ENCODE measurements at regions not wholly inside any gene's neighbourhood (a gene's known extent, or its start where the extent isn't known, plus 50 kb on each side); places are given as distances from the start of the nearest gene placed in this dataset.

DNA sequence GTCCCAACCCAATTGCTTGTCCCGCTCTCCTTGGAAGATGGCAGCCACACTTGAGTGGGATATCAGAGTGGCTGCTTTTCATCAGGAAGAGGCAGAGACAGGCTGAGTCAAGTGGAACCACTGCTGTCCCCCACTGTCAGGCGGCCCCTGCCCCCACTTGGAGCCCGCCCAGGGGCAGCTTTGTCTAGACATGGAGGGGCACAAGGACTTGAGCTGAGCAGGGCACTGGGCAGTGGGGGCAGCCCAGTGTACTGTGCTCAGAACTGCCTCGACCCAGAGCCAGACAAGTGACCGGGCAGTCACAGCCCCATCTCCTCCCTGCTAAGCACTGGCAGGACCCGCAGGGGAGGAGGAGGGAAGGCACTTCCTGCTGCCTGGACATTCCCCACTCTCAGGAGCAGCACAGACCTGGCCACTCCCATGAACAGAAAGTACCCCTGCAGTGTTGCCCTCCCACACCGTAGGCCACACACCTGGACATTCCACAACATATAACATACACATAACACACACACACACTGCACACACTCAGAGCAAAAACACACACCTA lies 91.0 kb downstream of the MRPL36 start:
- no peak for TF ChIP-seq POLR2A (IDR thresholded peaks at IDR 0.05)
- TF ChIP-seq, protein P1, sequence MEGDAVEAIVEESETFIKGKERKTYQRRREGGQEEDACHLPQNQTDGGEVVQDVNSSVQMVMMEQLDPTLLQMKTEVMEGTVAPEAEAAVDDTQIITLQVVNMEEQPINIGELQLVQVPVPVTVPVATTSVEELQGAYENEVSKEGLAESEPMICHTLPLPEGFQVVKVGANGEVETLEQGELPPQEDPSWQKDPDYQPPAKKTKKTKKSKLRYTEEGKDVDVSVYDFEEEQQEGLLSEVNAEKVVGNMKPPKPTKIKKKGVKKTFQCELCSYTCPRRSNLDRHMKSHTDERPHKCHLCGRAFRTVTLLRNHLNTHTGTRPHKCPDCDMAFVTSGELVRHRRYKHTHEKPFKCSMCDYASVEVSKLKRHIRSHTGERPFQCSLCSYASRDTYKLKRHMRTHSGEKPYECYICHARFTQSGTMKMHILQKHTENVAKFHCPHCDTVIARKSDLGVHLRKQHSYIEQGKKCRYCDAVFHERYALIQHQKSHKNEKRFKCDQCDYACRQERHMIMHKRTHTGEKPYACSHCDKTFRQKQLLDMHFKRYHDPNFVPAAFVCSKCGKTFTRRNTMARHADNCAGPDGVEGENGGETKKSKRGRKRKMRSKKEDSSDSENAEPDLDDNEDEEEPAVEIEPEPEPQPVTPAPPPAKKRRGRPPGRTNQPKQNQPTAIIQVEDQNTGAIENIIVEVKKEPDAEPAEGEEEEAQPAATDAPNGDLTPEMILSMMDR (IDR thresholded peaks at IDR 0.05) = no peak
- no peak for TF ChIP-seq EP300 (IDR thresholded peaks at IDR 0.05)
- Histone ChIP-seq H3K27ac (no peak overlapping the region), H3K4me3 (no peak overlapping the region), H3K4me1 (ENCODE audit: insufficient read depth) (no peaks in the 10 kb centered on the region), H3K36me3 (no peaks in the 10 kb centered on the region), H3K27me3 (no peaks in the 10 kb centered on the region), H3K9me3 (no peaks in the 10 kb centered on the region)
- DNase-seq = no peak
- WGBS, 3 donors = 55 to 71% (median 60%) methylated on average over 6 to 7 of the region's 7 CpGs
- intact Hi-C loops (cut with DNase I) = no loop called here

DNA sequence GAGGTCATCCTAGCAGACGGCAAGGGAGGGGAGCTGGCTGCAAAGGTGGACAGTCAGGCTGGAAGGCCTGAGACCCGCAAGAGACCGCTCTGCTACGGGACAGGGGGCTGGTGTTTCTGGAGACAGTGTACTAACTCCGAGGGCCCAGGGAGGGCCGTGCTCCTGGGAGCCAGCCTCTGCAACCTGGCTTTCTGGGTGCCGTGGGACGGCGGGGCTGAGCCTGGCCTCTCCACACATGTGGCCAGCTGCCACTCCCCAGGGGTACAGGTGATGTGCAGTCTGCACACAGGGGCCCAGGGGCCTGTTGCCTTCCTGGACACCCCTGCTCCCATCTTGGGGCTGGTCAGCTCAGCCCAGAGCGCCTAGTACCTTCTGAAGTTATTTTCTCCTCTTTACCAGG lies 92.2 kb downstream of the MRPL36 start:
- Histone ChIP-seq H3K27me3 (no peaks in the 10 kb centered on the region), H3K9me3 (no peaks in the 10 kb centered on the region), H3K27ac (no peak overlapping the region), H3K4me3 (no peak overlapping the region), H3K36me3 (no peaks in the 10 kb centered on the region), H3K4me1 (ENCODE audit: insufficient read depth) (no peaks in the 10 kb centered on the region)
- no peak for TF ChIP-seq POLR2A (IDR thresholded peaks at IDR 0.05)
- TF ChIP-seq, protein P1 (IDR thresholded peaks at IDR 0.05) = no peak
- TF ChIP-seq EP300 (IDR thresholded peaks at IDR 0.05) = no peak
- 81 to 86% (median 83%) methylated on average over 10 of the region's 10 CpGs for WGBS, 3 donors
- intact Hi-C loops (cut with DNase I) = no loop called here
- no peak for DNase-seq

DNA sequence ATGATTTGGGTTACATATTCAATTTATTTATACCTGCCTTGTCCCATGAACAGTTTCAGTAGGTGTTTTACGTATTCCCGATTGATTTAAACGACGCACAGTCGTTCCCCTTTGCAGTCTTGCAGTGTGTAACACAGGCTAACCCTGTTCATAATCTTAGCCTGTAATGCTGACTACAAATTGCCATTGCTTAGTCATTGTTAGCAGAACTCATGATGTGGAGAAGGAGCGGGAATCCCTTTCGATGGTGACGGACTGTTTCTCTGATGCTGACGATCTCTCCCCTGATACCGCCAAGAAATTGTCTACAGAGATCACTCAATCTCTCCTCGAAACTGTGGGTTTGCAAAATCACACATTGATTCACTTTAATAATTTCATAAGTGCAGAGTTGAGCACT lies 93.2 kb downstream of the MRPL36 start:
- TF ChIP-seq, protein P1 (IDR thresholded peaks at IDR 0.05) = no peak
- TF ChIP-seq POLR2A (IDR thresholded peaks at IDR 0.05) (no peak), EP300 (IDR thresholded peaks at IDR 0.05) (no peak)
- Histone ChIP-seq H3K9me3 (no peaks in the 10 kb centered on the region), H3K27ac (no peak overlapping the region), H3K4me1 (ENCODE audit: insufficient read depth) (no peaks in the 10 kb centered on the region), H3K36me3 (no peaks in the 10 kb centered on the region), H3K4me3 (no peak overlapping the region), H3K27me3 (no peaks in the 10 kb centered on the region)
- intact Hi-C loops (cut with DNase I) = no loop called here
- DNase-seq = no peak
- WGBS, 3 donors = 92 to 93% (median 92%) methylated on average over 11 of the region's 11 CpGs

DNA sequence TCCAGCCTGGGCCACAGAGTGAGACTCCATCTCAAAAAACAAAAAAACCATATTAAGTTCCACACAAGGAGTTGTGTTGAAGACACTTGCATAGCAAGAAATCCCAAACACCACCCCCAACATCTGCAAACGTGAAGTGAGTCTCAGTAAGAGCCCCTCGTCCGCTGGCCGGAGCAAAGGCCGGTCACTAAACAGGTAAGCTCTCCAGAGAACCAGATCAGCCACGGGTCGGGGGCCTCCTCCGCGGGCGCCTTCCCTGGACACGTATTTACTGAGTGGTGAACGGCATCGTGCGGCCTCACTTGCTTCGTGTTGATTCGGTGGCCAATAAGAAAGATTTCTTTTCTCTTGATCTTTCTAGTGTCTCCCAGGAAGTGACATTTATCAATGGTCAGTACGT lies 93.6 kb downstream of the MRPL36 start:
- Histone ChIP-seq H3K36me3 (no peaks in the 10 kb centered on the region), H3K4me3 (no peak overlapping the region), H3K4me1 (ENCODE audit: insufficient read depth) (no peaks in the 10 kb centered on the region), H3K27ac (no peak overlapping the region), H3K9me3 (no peaks in the 10 kb centered on the region), H3K27me3 (no peaks in the 10 kb centered on the region)
- intact Hi-C loops (cut with DNase I) = no loop called here
- WGBS, 3 donors = 87 to 94% (median 90%) methylated on average over 17 of the region's 17 CpGs
- TF ChIP-seq EP300 (IDR thresholded peaks at IDR 0.05) = no peak
- DNase-seq = no peak

DNA sequence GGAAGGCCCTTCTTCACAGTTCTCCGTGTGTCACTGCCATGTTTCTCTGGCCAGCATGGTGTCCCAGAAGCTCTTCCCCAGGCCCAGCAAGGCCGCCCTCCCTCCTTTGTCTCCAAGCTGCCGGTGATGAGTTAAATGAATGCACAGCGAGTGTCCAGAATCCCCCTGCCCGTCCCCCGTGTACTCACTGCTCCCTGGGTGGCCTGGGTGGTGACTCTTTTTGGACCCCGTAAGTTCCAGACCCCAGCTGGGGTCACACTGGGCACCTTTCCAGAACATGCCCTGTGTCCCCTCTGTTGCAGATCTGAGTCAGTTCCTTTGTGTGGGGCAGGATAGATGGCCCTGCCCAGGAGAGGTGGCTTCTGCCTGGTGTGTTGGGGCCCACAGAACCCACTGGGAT lies 95.0 kb downstream of the MRPL36 start:
- Histone ChIP-seq H3K9me3 (no peaks in the 10 kb centered on the region), H3K4me1 (ENCODE audit: insufficient read depth) (no peaks in the 10 kb centered on the region), H3K36me3 (no peaks in the 10 kb centered on the region), H3K27me3 (no peaks in the 10 kb centered on the region), H3K27ac (no peak overlapping the region), H3K4me3 (no peak overlapping the region)
- 63 to 71% (median 69%) methylated on average over 7 of the region's 7 CpGs for WGBS, 3 donors
- intact Hi-C loops (cut with DNase I) = no loop called here
- no peak for DNase-seq
- no peak for TF ChIP-seq POLR2A (IDR thresholded peaks at IDR 0.05)
- no peak for TF ChIP-seq EP300 (IDR thresholded peaks at IDR 0.05)
- TF ChIP-seq, protein P1 (IDR thresholded peaks at IDR 0.05) = no peak
